ENCODE measurements at regions not wholly inside any gene's neighbourhood (a gene's known extent, or its start where the extent isn't known, plus 50 kb on each side); places are given as distances from the start of the nearest gene placed in this dataset.
A peak's percentile ranks its signal among the peaks of the same experiment; 100 is the strongest.
"Not testable (repeated sequence)": the region's sequence is repeated elsewhere in the genome, so short reads cannot be mapped to it uniquely, and the experiment has no call there.

DNA sequence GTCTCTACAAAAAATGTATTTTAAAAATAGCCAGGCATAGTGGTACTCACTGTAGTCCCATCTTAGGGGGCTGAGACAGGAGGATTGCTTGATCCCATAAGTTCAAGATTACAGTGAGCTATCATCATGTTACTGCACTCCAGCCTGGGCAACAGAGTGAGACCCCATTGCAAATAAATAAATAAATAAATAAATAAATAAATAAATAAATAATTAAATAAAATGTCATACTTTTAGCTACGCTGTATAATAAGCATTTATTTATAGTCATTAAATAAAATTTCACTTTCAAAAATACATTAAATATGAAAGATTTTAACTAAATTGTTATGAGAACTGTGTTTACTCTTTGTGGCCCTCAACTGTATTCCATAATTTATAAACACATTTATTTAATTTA, 1124.2 kb downstream of the PCDH7 start:
- no peak for DNase-seq

DNA sequence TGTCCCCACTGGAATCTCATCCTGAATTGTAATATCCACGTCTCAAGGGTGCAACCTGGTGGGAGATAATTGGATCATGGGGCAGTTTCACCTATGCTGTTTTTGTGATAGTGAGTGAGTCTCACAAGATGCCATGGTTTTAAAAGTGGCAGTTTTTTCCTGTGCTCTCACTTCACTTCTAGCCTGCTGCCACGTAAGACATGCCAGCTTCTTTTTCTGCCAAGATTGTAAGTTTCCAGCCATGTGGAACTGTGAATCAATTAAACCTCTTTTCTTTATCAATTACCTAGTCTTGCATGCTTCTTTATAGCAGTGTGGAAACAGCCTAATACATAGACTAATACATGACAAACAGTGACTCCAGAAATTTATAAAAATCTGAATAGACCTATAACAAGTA, 1131.8 kb downstream of the PCDH7 start:
- DNase-seq, result no peak

DNA sequence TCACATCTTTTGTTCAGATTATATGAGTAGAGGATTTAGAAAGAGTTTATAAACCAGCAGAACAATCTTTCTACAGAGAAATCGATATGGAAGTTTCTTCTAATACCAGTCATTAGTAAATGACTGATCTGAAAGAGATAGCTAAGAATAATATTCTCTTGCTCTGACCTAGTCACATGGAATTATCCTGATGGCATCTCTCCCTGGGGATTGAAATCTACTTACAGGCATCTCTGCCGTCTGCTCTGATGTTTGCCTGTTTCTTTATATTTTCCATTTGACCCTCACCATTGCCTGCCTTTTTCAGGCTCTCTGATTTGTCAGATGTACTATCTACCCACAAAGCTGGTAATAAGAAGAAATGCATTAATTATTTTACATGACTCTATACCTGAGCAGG, 1157.3 kb downstream of the PCDH7 start:
- no peak for DNase-seq

DNA sequence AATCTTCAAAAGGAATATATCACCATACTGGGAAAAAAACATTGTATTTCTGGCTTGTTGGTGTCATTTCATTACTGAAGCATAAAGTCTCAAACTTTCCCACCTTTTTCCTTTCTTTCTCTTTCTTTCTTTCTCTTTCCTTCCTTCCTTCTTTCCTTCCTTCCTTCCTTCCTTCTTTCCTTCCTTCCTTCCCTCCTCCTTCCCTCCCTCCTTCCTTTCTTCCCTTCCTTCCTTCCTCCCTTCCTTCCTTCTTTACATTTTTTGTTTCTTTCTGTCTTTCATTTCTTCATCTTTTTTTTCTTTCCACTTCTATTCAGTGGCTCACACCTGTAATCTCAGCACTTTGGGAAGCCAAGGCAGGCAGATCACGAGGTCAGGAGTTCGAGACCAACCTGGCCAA, 1160.7 kb downstream of the PCDH7 start:
- not testable (repeated sequence) for DNase-seq

DNA sequence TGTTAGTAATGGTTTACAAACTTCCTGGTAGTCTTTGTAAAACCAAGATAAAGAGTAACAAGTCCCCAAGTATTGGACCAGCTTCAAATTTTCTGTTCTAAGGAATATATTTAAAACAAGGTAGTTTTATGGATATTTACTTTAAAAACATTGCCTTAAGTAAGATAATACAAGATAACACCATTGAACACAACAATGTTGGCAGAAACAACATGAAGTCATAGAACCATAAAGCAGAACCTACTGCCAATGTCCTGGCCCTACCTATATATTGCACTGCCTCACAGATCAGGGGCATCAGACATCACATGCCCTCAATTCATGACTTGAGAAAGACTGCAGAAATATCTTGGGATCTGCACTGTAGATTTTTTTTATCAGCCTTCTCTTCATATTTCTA, 1176.2 kb downstream of the PCDH7 start:
- no peak for DNase-seq

DNA sequence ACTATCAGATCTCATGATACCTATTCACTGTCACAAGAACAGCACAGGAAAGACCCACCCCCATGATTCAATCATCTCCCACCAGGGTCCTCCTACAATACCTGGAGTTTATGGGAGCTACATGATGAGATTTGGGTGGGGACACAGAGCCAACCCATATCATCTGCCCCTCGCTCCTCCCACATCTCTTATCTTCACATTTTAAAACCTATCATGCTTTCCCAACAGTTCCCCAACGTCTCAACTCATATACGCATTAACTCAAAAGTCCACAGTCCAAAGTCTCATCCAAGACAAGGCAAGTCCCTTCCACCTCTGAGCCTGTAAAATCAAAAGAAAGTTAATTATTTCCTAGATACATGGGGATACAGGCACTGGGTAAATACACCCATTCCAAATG, 1185.2 kb downstream of the PCDH7 start:
- no peak for DNase-seq

DNA sequence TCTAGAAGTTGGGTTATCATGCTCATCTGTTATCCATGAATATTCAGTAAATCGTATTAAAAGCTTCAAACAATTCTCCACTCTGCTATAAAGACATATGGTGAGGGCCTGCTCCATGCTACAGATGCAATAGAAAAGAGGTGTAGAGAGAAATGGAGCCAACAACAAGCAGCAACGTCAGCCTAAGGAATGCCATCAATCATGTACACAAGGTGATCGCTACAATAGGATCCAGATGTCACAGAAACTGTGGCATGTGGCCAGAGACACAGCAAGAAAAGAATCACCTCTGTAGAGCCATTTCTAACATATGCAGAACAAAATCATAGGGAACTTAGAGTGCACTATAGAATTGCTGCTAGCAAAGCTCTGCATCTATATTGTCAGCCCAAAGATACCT, 1188.1 kb downstream of the PCDH7 start:
- no peak for DNase-seq

DNA sequence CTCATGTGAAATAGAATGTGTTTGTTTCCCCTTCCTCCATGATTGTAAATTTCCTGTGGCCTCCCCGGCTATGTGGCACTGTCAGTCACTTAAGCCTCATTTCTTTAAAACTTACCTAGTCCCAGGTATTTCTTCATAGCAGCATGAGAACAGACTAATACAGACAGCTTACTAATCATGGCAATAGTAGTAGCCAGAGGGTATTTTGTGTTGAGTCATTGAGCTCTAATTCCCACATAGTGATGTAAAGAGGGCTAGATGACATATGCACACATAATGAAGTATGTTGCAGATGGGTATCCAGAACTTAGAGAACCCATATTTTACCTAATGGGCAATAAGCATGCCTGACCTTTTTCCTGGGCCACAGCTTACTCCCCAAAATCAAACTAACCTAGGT, 1197.2 kb downstream of the PCDH7 start:
- no peak for DNase-seq

DNA sequence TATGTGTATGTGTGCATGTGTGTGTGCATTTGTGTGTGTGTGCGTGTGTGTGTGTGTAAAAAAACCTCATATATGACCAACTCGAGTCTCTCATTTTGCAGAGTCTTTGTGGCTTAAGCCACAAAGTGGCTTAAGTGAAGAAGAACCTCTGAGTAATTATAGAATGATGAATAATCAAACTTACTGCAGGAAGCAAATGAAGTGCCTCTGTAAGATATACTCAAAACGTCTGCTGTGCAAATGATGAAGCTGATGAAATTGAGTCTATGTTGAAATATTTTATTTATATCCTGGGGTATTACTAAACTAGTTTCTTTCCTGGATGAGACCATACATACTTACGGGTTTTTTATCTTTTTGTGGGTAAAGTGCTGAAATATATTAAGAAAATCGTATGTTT, 1198.7 kb downstream of the PCDH7 start:
- peak; percentile 70 for DNase-seq

DNA sequence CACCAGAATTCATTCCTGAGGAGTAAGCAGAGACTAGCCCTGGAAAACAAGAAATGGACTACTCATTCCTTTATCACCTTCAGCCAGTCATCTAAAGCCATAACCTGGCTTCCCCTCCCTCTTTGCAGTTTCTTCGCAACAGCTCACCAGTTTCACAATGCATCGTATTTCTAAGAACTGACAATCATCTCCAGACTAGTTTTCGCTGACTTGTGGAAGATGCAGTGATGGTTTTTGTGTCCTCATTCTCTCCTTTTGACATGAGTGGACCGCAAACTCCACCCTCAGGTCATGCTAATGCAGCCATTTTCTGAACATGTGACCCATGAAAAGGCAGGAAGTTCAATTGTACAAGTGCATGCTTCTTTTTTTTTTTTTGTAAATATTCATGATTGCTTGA, 1203.5 kb downstream of the PCDH7 start:
- no peak for DNase-seq

DNA sequence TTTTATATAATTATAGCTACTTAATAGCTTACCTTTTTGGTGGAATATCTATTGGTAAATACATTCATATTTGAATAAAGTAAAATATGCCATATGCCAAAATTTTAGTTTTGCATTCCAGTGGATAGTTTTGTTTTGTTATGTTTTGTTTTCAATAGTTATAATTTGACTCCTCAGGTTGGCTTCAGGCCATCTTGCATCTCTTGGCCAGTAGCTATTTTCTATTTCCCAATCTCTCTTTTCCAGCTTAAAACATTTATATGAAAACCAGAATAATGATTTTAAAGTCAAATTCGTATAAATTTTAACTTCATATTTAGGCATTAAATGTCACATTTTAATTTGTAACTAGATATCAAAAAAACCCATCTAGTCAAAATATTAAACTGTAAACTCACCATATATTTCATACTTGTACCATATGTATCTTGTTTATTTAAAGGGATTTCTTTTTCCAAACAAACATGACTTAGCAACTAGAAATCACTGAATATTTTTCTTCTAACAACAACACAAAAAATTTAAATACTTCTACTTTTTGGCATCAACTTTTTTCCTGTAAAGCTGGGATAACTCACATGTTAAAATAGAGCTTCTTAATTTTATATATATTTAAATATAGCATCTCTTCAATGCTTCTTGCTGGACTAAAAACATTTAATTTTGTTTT, 1209.6 kb downstream of the PCDH7 start:
- no peak for DNase-seq

DNA sequence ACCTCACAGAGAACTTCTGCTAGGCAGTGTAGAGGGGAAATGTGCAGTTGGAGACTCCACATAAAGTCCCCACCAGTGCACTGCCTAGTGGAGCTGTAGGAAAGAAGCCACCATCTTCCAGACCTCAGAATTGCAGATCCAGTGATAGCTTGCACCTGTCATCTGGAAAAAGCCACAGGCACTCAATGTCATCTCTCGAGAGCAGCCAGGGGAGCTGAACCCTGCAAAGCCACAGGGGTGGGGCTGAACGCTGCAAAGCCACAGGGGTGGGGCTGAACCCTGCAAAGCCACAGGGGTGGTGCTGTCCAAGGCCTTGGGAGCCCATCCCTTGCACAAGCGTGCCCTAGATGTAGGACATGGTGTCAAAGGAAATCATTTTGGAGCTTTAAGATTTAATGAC, 1226.3 kb downstream of the PCDH7 start:
- no peak for DNase-seq

DNA sequence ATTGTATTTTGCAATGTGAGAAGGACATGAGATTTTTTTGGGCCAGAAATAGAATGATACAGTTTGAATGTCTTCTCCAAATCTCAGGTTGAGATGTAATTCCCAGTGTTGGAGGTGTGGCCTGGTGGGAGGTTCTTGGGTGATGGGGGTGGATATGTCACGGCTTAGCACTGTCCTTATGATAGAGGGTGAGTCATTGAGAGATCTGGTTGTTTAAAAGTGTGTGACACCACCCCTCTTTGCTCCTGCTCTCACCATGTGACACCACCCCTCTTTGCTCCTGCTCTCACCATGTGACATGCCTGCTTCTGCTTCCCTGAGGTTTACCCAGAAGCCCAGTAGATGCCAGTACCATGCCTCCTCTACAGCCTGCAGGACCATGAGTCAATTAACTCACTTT, 1226.9 kb downstream of the PCDH7 start:
- DNase-seq, result peak; percentile 30

DNA sequence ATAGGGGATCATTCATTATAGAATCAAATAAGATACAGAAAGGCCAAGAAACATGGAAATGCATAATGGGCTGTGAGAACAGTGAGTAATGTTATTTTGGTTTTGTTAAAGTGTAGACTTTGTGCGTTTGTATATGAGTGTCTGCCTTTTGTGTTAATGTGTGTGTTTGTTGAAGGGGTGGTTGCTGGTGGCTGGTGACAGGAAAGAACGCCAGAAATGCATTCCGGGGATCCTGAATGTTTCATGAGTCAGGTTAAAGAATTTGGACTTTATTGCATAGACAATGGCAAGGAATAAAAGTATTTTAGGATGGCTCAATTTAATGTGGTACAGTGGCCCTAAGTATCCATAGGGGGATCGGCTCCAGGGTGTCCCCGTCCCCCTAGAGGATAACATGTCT, 1228.9 kb downstream of the PCDH7 start:
- DNase-seq, result no peak

DNA sequence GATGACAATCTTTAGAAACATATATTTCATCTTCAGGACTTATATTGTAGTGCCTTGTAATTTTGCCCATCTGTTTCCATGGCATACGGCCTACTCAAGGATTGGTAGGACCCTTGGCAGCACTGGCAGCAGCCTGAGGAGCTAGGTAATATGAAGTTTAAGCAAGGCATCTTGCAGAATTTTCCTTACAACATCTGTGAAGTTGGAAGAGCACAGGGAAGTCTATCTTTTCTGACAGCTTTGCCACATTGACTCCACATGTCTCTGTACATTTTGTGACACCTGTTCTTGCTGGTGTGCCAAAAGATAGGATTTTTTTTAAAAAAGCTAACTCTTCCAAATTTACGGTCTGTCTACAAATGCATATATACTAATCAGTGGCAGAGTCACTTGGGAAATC, 1235.2 kb downstream of the PCDH7 start:
- DNase-seq, result no peak

DNA sequence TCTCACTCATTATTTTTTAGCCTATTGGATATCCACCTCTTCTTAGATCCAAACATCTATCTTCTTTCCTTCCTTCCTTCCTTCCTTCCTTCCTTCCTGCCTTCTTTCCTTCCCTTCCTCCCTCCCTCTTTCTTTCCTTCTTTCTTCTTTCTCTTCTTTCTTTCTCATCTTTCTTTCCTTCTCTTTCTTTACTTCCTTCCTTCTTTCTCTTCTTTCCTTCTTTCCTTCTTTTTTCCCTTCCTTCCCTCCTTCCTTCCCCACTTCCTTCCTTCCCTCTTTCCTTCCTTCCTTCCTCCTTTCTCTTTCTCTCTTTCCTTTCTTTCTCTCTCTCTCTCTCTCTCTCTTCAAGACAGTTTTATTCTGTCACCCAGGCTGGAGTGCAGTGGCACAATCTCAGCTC, 1239.8 kb downstream of the PCDH7 start:
- no peak for DNase-seq

DNA sequence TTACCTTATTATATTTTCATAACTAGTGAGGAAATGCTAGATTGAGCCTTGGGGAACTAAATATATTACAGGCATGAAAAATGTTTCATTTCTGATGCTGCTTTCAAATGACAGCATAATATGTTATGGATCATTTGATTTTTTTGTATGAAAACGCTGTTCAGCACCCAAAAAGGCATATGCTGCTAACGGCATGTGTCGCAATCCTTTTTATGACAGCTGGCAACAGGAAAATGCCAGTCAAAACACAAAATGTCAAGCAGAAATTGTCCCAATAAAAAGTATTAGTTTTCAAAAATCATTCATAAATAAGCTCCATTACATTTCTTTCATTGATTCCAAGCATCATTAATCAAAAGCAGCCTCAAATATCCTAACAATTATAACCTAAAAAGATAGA, 1244.5 kb downstream of the PCDH7 start:
- DNase-seq, result no peak

DNA sequence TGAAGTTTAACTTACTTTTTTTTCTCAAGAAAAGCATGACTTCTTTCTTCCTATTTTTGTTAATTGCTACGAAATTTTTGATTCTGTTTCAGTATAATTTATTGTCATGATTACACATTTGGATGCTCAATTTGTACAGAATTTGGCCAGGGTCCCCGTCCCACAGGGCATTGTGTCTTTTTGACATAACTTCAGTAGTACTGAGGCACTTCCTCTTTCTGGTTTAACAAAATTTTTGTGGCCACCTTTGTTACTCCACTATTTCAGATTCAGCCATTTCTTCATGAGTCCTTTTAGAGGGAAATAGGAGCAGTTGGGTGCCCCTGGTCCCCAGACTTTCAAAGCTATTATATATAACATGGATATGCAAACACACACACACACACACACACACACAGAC, 1248.7 kb downstream of the PCDH7 start:
- no peak for DNase-seq

DNA sequence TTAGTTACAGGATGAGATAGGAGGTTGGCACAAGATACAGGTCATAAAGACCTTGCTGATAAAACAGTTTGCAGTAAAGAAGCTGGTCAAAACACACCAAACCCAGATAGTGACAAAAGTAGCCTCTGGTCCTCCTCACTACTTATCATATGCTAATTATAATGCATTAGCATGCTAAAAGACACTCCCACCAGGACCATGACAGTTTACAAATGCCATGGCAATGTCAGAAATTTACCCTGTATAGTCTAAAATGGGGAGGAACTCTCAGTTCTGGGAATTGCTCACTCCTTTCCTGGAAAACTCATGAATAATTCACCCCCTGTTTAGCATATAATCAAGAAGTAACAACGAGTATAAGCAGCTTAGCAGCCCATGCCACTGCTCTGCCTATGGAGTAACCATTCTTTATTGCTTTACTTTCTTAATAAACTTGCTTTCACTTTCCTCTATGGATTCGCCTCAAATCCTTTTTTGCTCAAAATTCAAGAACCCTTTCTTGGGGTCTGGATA, 1254.4 kb downstream of the PCDH7 start:
- DNase-seq, result no peak

DNA sequence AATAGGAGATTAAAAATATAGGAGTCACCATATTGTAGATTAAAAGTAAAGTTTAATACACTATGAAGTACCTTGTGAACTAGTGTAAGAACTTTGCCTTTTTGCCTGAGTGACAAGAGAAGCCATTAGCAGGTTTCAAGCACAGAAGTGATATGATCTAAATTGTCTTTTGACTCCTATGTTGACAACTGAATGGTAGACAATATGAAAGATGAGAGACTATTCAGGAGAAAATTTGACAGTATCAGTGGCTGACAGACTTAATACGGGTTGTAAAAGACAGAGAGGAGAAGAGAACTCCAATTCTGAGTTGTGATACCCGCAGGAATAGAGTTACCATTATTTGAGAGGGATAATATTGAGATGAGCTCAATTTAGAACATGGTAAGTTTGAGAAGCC, 1259.8 kb downstream of the PCDH7 start:
- no peak for DNase-seq

DNA sequence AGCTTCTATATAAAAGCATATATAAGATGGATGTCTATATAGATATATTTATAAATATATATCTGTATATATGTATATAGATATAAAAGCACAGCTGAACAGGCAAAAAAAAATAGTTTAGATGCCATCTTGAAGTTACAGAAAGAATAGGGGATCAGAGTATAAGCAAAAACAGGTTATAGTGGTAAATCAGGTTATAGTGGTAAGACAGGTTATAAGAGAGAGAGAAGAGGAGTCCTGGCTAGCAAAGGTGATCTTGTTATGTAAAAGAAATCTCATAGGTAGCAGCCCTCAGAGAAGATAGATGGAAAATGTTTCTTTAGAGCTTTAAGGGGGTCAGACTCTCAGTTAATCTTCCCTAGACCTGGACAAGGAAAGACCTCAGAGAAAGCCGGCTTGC, 1263.1 kb downstream of the PCDH7 start:
- no peak for DNase-seq

DNA sequence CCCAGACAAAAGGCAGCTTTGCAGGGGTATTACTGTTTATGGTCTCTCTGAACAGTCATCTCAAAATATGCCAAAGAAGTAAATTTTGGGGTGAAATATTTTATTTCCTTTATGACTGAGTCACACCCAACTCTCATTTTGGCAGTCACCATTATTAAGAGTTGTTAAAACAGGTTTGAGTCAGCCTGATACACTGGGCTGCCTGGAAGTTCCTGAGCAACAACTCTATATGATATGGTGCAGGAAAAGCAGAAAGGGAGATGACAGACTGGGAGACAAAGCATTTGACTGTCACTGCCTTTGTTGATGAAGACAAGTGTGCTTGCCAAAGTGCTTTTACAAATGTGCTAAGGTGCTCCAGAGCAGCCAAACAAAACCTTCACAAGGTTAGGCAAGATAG, 1263.5 kb downstream of the PCDH7 start:
- no peak for DNase-seq

DNA sequence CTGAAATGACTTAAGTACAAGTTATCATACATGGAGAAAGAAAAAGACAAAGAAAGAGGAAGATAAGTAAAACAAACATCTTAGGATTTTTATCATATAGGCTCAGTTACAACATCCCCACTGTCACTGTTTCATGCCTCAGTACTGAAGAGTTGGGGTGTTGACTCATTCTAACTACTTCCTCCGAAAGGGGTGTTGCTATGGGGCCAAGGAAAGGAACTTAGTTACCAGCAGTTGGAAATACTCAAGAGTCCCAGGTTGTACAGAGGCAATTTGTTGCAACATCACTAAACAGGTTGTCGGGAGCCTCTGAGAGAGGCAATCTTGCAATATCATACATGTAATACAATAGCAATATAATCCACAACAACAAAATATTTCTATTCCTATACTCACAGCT, 1264.7 kb downstream of the PCDH7 start:
- peak; percentile 34 for DNase-seq

DNA sequence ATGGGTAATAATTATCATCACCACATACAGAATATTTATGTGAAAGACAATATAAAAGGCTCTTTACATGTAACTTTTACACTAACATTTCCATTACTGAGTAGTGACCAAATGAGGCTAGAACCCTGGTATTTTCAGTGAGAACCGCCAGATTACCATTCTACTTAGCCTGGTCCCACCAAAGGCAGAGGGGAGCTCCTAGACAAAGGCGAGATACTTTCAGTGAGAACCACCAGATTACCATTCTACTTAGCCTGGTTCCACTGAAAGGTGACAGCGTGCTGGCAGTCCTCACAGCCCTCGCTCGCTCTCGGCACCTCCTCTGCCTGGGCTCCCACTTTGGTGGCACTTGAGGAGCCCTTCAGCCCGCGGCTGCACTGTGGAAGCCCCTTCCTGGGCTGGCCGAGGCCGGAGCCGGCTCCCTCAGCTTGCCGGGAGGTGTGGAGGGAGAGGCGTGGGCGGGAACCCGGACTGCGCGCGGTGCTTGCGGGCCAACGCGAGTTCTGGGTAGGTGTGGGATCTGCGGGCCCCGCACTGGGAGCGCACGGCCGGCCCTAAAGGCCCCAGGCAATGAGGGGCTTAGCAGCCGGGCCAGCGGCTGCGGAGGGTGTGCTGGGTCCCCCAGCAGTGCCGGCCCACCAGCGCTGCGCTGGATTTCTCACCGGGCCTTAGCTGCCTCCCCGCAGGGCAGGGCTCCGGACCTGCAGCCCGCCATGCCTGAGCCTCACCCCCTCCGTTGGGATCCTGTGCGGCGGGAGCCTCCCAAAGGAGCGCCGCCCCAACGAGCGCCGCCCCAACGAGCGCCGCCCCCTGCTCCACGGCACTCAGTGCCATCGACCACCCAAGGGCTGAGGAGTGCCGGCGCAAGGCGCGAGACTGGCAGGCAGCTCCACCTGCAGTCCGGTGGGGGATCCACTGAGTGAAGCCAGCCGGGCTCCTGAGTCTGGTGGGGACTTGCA, 1276.1 kb downstream of the PCDH7 start:
- no peak for DNase-seq

All from OCI-M1 (cell line).